Hepatic stellate cell (primary cell): ENCODE measurements at regions not wholly inside any gene's neighbourhood (a gene's known extent, or its start where the extent isn't known, plus 50 kb on each side); places are given as distances from the start of the nearest gene placed in this dataset.

Source experiments
- DNase-seq: peaks from one replicate; pipeline ENCODE4 v3.0.0; 2011; ENCODE audit warnings: low spot score

GRCh38 chr1:244347942-244348341, 103.8 kb downstream of the ADSS2 start:
- DNase-seq: peak; percentile 30

GRCh38 chr1:244349103-244349531, 102.6 kb downstream of the ADSS2 start:
- DNase-seq: peak; percentile 78

GRCh38 chr1:244349581-244350001, 102.1 kb downstream of the ADSS2 start:
- DNase-seq: peak; percentile 46

- no peak for DNase-seq
Measured at GRCh38 chr1:244350027-244350426, 101.7 kb downstream of the ADSS2 start.

- DNase-seq: no peak
Measured at GRCh38 chr1:244352156-244352830, 99.4 kb downstream of the ADSS2 start.

GRCh38 chr1:244353551-244354091, 98.1 kb downstream of the ADSS2 start:
- peak; percentile 92 for DNase-seq

- DNase-seq: no peak
Measured at GRCh38 chr1:244354810-244355278, 96.9 kb downstream of the ADSS2 start.

GRCh38 chr1:244356376-244356775, 95.3 kb downstream of the ADSS2 start:
- no peak for DNase-seq
